K562 (cell line): ENCODE measurements at regions not wholly inside any gene's neighbourhood (a gene's known extent, or its start where the extent isn't known, plus 50 kb on each side); places are given as distances from the start of the nearest gene placed in this dataset.

Source experiments
- CTCF ChIP-seq, 3 experiments: IDR thresholded peaks in 2 of 3; conservative IDR thresholded peaks in 1 of 3; 2 replicates each; pipeline ENCODE4 v1.5.1; 2011 to 2012; ENCODE audit warnings: low read length in 3 of 3, mild to moderate bottlenecking in 3 of 3, control low read depth in 2 of 3, improper control_type of control experiment in 1 of 3, inconsistent platforms in 1 of 3, low read depth in 1 of 3, mixed read lengths in 1 of 3, moderate library complexity in 1 of 3; ENCODE audit not compliant: insufficient read depth in 2 of 3
- MITF ChIP-seq: IDR thresholded peaks from 2 replicates; pipeline ENCODE4 v1.6.1; 2014; ENCODE audit warnings: antibody characterized with exemption

GRCh38 chr13:61030445-61030844 lies 385.2 kb downstream of the PCDH20 start:
- TF ChIP-seq CTCF (IDR thresholded peaks at IDR 0.05 in 2 of 3, conservative IDR thresholded peaks at IDR 0.05 in 1 of 3; ENCODE audit: insufficient read depth in 2 of 3, low read depth in 1 of 3, low read length in 3 of 3), result no peak
- TF ChIP-seq MITF, result no peak
